HepG2 (cell line): ENCODE measurements at regions not wholly inside any gene's neighbourhood (a gene's known extent, or its start where the extent isn't known, plus 50 kb on each side); places are given as distances from the start of the nearest gene placed in this dataset.

Experiments used
- ATAC-seq: fragments of 200-7000 bp; cut with Tn5 transposase; 3 replicates; pipeline ENCODE4 v1.9.1; 2020; ENCODE audit warnings: mild to moderate bottlenecking, moderate library complexity
- BruUV-seq: library from RNA; stranded (reverse); fragments of 400-500 nt; replicated peaks from 2 replicates; lab custom pipeline; 2021; lab: Mats Ljungman, UMichigan
- CTCF ChIA-PET: fragments of 300-600 bp; formaldehyde crosslinking; extraction: SDS; loops from one replicate; lab custom pipeline; 2021; ENCODE audit warnings: low total read pairs, inconsistent platforms, low intra/inter-chr PET ratio; lab: Yijun Ruan, JAX
- POLR2A ChIA-PET: fragments of 350-600 bp; sonication (Branson Sonifier 250); formaldehyde crosslinking; loops from one replicate; lab custom pipeline; 2020; ENCODE audit warnings: antibody characterized with exemption, inconsistent platforms; lab: Yijun Ruan, JAX
- DNase-seq: peaks from one replicate; pipeline ENCODE4 v3.0.0-alpha.2; 2015; ENCODE audit warnings: low spot score
- FAIRE-seq: peaks from 3 replicates; lab custom pipeline; 2011; peaks lifted over from hg19 to GRCh38; lab: Jason Lieb, UNC
- H2AFZ ChIP-seq: one replicate; pipeline ENCODE4 v1.6.1; 2011; ENCODE audit warnings: low read length, inconsistent platforms
- H3K27ac ChIP-seq: fragments of 300-600 bp; 3 replicates; pipeline ENCODE4 v1.8.0; 2011; ENCODE audit warnings: mixed run types, mild to moderate bottlenecking, mixed read lengths, low read length, inconsistent platforms; ENCODE audit not compliant: insufficient read depth; ENCODE audit errors: extremely low read length
- H3K27me3 ChIP-seq, 2 experiments: fragments of 200-600 bp in 1 of 2; 2 replicates in 1 of 2; 3 replicates in 1 of 2; pipeline versions ENCODE4 v1.6.0 to v1.8.0; 2011; ENCODE audit warnings: low read length in 2 of 2, mild to moderate bottlenecking in 2 of 2, moderate library complexity in 2 of 2, inconsistent platforms in 1 of 2; ENCODE audit not compliant: insufficient read depth in 2 of 2, control insufficient read depth in 1 of 2
- H3K36me3 ChIP-seq, 2 experiments: fragments of 200-600 bp in 1 of 2; replicated peaks in 1 of 2; 2 replicates in 1 of 2; 3 replicates in 1 of 2; pipeline versions ENCODE4 v1.5.1 to v1.8.0; 2011; ENCODE audit warnings: low read length in 2 of 2, inconsistent platforms in 1 of 2; ENCODE audit not compliant: insufficient read depth in 2 of 2, control insufficient read depth in 1 of 2
- H3K4me1 ChIP-seq: 2 replicates; pipeline ENCODE4 v1.5.1; 2012; ENCODE audit warnings: low read length, inconsistent platforms; ENCODE audit not compliant: insufficient read depth
- H3K4me2 ChIP-seq: 2 replicates; pipeline ENCODE4 v1.6.0; 2011; ENCODE audit warnings: low read depth, low read length, inconsistent platforms
- H3K4me3 ChIP-seq, 3 experiments: fragments of 200-600 bp in 1 of 3; sonication (generic), shearing (Covaris generic) in 1 of 3; replicated peaks in 1 of 3; 2 replicates each; pipeline ENCODE4 v1.5.1; 2011 to 2016; ENCODE audit warnings: low read length in 3 of 3, inconsistent platforms in 2 of 3, low read depth in 2 of 3, mild to moderate bottlenecking in 2 of 3, control low read depth in 1 of 3, mixed read lengths in 1 of 3; ENCODE audit not compliant: insufficient read depth in 1 of 3
- H3K79me2 ChIP-seq: one replicate; pipeline ENCODE4 v1.6.1; 2011; ENCODE audit warnings: low read length, inconsistent platforms; ENCODE audit not compliant: insufficient read depth
- H3K9ac ChIP-seq: 2 replicates; pipeline ENCODE4 v1.6.0; 2011; ENCODE audit warnings: mild to moderate bottlenecking, low read depth, low read length, inconsistent platforms; ENCODE audit not compliant: insufficient read depth
- H3K9me3 ChIP-seq: 2 replicates; pipeline ENCODE4 v1.5.1; 2012; ENCODE audit warnings: mild to moderate bottlenecking, low read length
- H4K20me1 ChIP-seq: 2 replicates; pipeline ENCODE4 v1.6.0; 2011; ENCODE audit warnings: inconsistent platforms, mild to moderate bottlenecking, low read length, moderate library complexity; ENCODE audit not compliant: insufficient read depth
- ADNP ChIP-seq: sonication (generic); formaldehyde crosslinking; IDR thresholded peaks from 2 replicates; pipeline ENCODE4 v1.4.0; 2020; ENCODE audit warnings: missing genetic modification reagents
- CBX5 ChIP-seq: sonication (generic); formaldehyde crosslinking; IDR thresholded peaks from 2 replicates; pipeline ENCODE4 v1.4.0; 2020; ENCODE audit warnings: missing genetic modification reagents, borderline replicate concordance
- MYNN ChIP-seq: sonication (generic); formaldehyde crosslinking; IDR thresholded peaks from 2 replicates; pipeline ENCODE4 v1.4.0; 2020; ENCODE audit warnings: mild to moderate bottlenecking, low read depth, missing genetic modification reagents
- NR3C1 ChIP-seq: sonication (generic); formaldehyde crosslinking; IDR thresholded peaks from 2 replicates; pipeline ENCODE4 v1.4.0; 2020; ENCODE audit warnings: missing genetic modification reagents
- PHF5A ChIP-seq: IDR thresholded peaks from one replicate; pipeline ENCODE4 v1.6.1; 2018; ENCODE audit warnings: low read depth, missing genetic modification reagents; ENCODE audit not compliant: unreplicated experiment
- TCF12 ChIP-seq, 2 experiments: fragments of 450-650 bp in 1 of 2; sonication (generic) in 1 of 2; formaldehyde crosslinking in 1 of 2; IDR thresholded peaks; 2 replicates each; pipeline versions ENCODE4 v1.6.1 to v1.8.0; 2017 to 2022; ENCODE audit warnings: antibody characterized with exemption in 1 of 2, mild to moderate bottlenecking in 1 of 2, missing genetic modification reagents in 1 of 2, moderate library complexity in 1 of 2
- ZMYM2 ChIP-seq: sonication (generic); formaldehyde crosslinking; IDR thresholded peaks from 2 replicates; pipeline ENCODE4 v1.8.0; 2022; ENCODE audit warnings: mild to moderate bottlenecking, missing genetic modification reagents
- ZNF34 ChIP-seq: sonication (generic); formaldehyde crosslinking; IDR thresholded peaks from 2 replicates; pipeline ENCODE4 v1.4.0; 2020; ENCODE audit warnings: mild to moderate bottlenecking, missing genetic modification reagents, borderline replicate concordance
- ZNF367 ChIP-seq: sonication (generic); formaldehyde crosslinking; IDR thresholded peaks from 2 replicates; pipeline ENCODE4 v1.4.0; 2020; ENCODE audit warnings: missing genetic modification reagents, borderline replicate concordance
- ZNF530 ChIP-seq: sonication (generic); formaldehyde crosslinking; IDR thresholded peaks from 2 replicates; pipeline ENCODE4 v1.5.0; 2020; ENCODE audit warnings: low read depth, mild to moderate bottlenecking, missing genetic modification reagents
- ZNF672 ChIP-seq: sonication (generic); formaldehyde crosslinking; IDR thresholded peaks from 2 replicates; pipeline ENCODE4 v1.8.1; 2022; ENCODE audit warnings: missing genetic modification reagents
- ZNF850 ChIP-seq: sonication (generic); formaldehyde crosslinking; conservative IDR thresholded peaks from 2 replicates; pipeline ENCODE4 v1.9.0; 2021; ENCODE audit warnings: mild to moderate bottlenecking, missing genetic modification reagents
- ZNF878 ChIP-seq: sonication (generic); formaldehyde crosslinking; IDR thresholded peaks from 2 replicates; pipeline ENCODE4 v1.8.1; 2023; ENCODE audit warnings: mild to moderate bottlenecking, missing genetic modification reagents, moderate library complexity
- WGBS: methylation state at CpG from one replicate; pipeline ENCODE4 v1.1.6; 2017; ENCODE audit warnings: low lambda C conversion rate; 5-methylcytosine and 5-hydroxymethylcytosine counted together
- in situ Hi-C: cut with HindIII; loops from 2 replicates; pipeline ENCODE4 v1.10.0; 2017; ENCODE audit warnings: low pct_unique_long_range_greater_than_20kb; ENCODE audit not compliant: extremely low pct_ligation_motif_present
- intact Hi-C: fragments of 100-400 bp; cut with micrococcal nuclease; formaldehyde crosslinking; loops from one replicate; pipeline ENCODE4 v1.10.0; 2022; ENCODE audit not compliant: unreplicated experiment
- TF ChIP-seq, protein P1 (sequence below): sonication (generic); formaldehyde crosslinking; IDR thresholded peaks from 2 replicates; pipeline ENCODE4 v1.4.0; 2020; ENCODE audit warnings: missing genetic modification reagents, borderline replicate concordance
- TF ChIP-seq, protein P2 (sequence below): sonication (generic); formaldehyde crosslinking; IDR thresholded peaks from 2 replicates; pipeline ENCODE4 v1.5.0; 2020; ENCODE audit warnings: missing genetic modification reagents, mild to moderate bottlenecking, borderline replicate concordance
- TF ChIP-seq, protein P3 (sequence below): IDR thresholded peaks from 2 replicates; pipeline ENCODE4 v1.6.1; 2016; ENCODE audit warnings: missing compliant biosample characterization, missing genetic modification reagents, borderline replicate concordance

DNA sequence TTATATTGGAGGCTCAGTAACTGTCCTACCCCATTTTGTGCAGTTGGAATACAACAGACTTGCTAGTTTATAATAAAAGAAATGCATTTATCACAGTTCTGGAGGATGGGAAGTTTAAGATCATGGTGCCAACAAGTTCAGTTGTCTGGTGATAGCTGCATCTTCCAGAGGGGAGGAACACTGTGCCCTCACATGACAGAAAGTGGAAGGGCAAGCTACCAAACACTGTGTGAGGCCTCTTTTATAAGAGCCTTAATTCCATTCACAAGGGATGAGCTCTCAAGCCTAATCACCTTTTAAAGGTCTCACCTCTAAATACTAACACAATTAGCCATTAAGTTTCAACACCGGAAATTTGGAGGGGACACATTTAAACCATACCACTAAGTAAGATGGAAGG lies 1073.9 kb downstream of the PLOD2 start:
- FAIRE-seq, result no peak
- no peak for TF ChIP-seq ZNF878
- no peak for TF ChIP-seq ZMYM2
- no peak for TF ChIP-seq ZNF850 (CRISPR knock-in tag)
- TF ChIP-seq ZNF530 (CRISPR knock-in tag), result no peak
- Histone ChIP-seq H3K4me3 (no peak overlapping the region), H3K4me2 (no peak overlapping the region), H3K9ac (no peak overlapping the region), H3K27ac (no peak overlapping the region), H3K4me1 (no peaks in the 10 kb centered on the region), H3K79me2 (no peaks in the 10 kb centered on the region), H3K36me3 (no peaks in the 10 kb centered on the region), H4K20me1 (no peaks in the 10 kb centered on the region), H2AFZ (no peak overlapping the region), H3K9me3 (no peaks in the 10 kb centered on the region), H3K27me3 (no peaks in the 10 kb centered on the region; a peak in 1 of 5 replicates)
- intact Hi-C loops (no loop called here), in situ Hi-C loops (no loop called here)
- ATAC-seq, result no peak
- no TSS peak for BruUV-seq
- ChIA-PET POLR2A (no interaction called here), CTCF (no interaction called here)
- no peak for DNase-seq
- WGBS, result 48% methylated on average over 1 of the region's 1 CpG

DNA sequence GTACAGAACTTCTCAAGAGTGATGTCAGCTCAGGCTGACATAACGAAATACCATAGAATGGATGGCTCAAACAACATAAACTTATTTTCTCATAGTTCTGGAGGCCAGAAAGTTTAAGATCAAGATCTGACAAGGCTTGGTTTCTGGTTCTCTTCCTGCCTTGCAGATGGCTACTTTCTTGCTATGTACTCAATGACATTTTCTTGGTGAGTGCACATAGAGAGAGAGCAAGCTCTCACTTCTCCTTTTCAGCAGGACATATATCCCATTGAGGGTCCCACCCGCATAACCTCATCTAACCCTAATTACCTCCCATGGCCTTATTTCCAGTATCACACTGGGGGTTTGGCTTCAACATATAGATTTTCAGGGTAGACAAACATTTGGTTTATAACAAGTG lies 1072.1 kb downstream of the PLOD2 start:
- Histone ChIP-seq H3K9me3 (no peaks in the 10 kb centered on the region), H2AFZ (no peak overlapping the region), H3K9ac (no peak overlapping the region), H3K36me3 (no peaks in the 10 kb centered on the region), H3K4me2 (no peak overlapping the region), H3K4me1 (no peaks in the 10 kb centered on the region), H3K79me2 (no peaks in the 10 kb centered on the region), H3K4me3 (no peak overlapping the region), H3K27me3 (no peaks in the 10 kb centered on the region; a peak in 1 of 5 replicates), H4K20me1 (no peaks in the 10 kb centered on the region), H3K27ac (no peak overlapping the region)
- FAIRE-seq, result no peak
- POLR2A ChIA-PET, result no interaction called here
- CTCF ChIA-PET, result no interaction called here
- BruUV-seq, result no TSS peak
- in situ Hi-C loops, result no loop called here
- 26% methylated on average over 2 of the region's 2 CpGs for WGBS
- no peak for DNase-seq
- no peak for ATAC-seq
- intact Hi-C loops, result no loop called here
- TF ChIP-seq, protein P1, sequence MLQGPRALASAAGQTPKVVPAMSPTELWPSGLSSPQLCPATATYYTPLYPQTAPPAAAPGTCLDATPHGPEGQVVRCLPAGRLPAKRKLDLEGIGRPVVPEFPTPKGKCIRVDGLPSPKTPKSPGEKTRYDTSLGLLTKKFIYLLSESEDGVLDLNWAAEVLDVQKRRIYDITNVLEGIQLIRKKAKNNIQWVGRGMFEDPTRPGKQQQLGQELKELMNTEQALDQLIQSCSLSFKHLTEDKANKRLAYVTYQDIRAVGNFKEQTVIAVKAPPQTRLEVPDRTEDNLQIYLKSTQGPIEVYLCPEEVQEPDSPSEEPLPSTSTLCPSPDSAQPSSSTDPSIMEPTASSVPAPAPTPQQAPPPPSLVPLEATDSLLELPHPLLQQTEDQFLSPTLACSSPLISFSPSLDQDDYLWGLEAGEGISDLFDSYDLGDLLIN (CRISPR knock-in tag), result no peak
- no peak for TF ChIP-seq NR3C1 (CRISPR knock-in tag)
- TF ChIP-seq PHF5A (CRISPR knock-in tag), result no peak
- TF ChIP-seq ADNP, result no peak
- TF ChIP-seq ZNF367, result no peak
- no peak for TF ChIP-seq TCF12 (IDR thresholded peaks at IDR 0.05)
- TF ChIP-seq TCF12 (CRISPR knock-in tag; IDR thresholded peaks at IDR 0.05), result no peak
- TF ChIP-seq, protein P2, sequence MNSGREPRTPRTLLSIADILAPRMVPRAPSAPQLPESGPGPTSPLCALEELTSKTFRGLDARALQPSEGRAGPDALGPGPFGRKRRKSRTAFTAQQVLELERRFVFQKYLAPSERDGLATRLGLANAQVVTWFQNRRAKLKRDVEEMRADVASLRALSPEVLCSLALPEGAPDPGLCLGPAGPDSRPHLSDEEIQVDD (CRISPR knock-in tag), result no peak
- no peak for TF ChIP-seq ZNF672 (CRISPR knock-in tag)
- TF ChIP-seq MYNN, result no peak
- no peak for TF ChIP-seq ZMYM2
- TF ChIP-seq, protein P3, sequence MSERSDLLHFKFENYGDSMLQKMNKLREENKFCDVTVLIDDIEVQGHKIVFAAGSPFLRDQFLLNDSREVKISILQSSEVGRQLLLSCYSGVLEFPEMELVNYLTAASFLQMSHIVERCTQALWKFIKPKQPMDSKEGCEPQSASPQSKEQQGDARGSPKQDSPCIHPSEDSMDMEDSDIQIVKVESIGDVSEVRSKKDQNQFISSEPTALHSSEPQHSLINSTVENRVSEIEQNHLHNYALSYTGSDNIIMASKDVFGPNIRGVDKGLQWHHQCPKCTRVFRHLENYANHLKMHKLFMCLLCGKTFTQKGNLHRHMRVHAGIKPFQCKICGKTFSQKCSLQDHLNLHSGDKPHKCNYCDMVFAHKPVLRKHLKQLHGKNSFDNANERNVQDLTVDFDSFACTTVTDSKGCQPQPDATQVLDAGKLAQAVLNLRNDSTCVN (CRISPR knock-in tag), result no peak
- TF ChIP-seq ZNF34, result no peak
- TF ChIP-seq CBX5 (CRISPR knock-in tag), result no peak
